Adrenal gland (tissue), 5 donors: ENCODE measurements at regions not wholly inside any gene's neighbourhood (a gene's known extent, or its start where the extent isn't known, plus 50 kb on each side); places are given as distances from the start of the nearest gene placed in this dataset.

Experiments used
- CTCF ChIP-seq, 6 experiments: fragments of 450-650 bp in 4 of 6; fragments of 200-600 bp in 2 of 6; sonication (generic) in 1 of 6; IDR thresholded peaks; 1 replicate in 5 of 6; 2 replicates in 1 of 6; pipeline versions ENCODE4 v1.5.1 to v1.8.0; 2016 to 2021; ENCODE audit warnings: antibody characterized with exemption in 6 of 6, mild to moderate bottlenecking in 2 of 6, moderate library complexity in 1 of 6
- POLR2A ChIP-seq, 2 donors: fragments of 450-650 bp; IDR thresholded peaks; one replicate each; pipeline ENCODE4 v1.6.1; 2017; ENCODE audit warnings: antibody characterized with exemption in 2 of 2, mild to moderate bottlenecking in 2 of 2, moderate library complexity in 1 of 2
- donor health status: DM: no; HTN: no; CAD: no.

- TF ChIP-seq CTCF (IDR thresholded peaks at IDR 0.05) = no peak
- TF ChIP-seq POLR2A (IDR thresholded peaks at IDR 0.05) = no peak
Measured at GRCh38 chr2:38141501-38141900, 65.5 kb upstream of the CYP1B1 start.
